DND-41 (cell line): ENCODE measurements at regions not wholly inside any gene's neighbourhood (a gene's known extent, or its start where the extent isn't known, plus 50 kb on each side); places are given as distances from the start of the nearest gene placed in this dataset.

Experiments
- CTCF ChIP-seq: IDR thresholded peaks from 2 replicates; pipeline ENCODE4 v1.5.1; 2012; ENCODE audit warnings: borderline replicate concordance, low read length, moderate library complexity, mild to moderate bottlenecking; ENCODE audit not compliant: poor library complexity, severe bottlenecking; ENCODE audit errors: extremely low read depth
- EZH2 ChIP-seq: IDR thresholded peaks from 3 replicates; pipeline ENCODE4 v1.6.1; 2012; ENCODE audit warnings: borderline replicate concordance, low read depth, mild to moderate bottlenecking, moderate library complexity, low read length, inconsistent platforms; ENCODE audit not compliant: severe bottlenecking

- no peak for TF ChIP-seq CTCF
- no peak for TF ChIP-seq EZH2
Observed at GRCh38 chr9:108582726-108583125, 273.1 kb downstream of the ACTL7B start.
